HG03571 (cell line): ENCODE measurements at regions not wholly inside any gene's neighbourhood (a gene's known extent, or its start where the extent isn't known, plus 50 kb on each side); places are given as distances from the start of the nearest gene placed in this dataset.

Source experiments
- ATAC-seq: cut with Tn5 transposase; IDR thresholded peaks from one replicate; pipeline ENCODE4 v1.9.1; 2021; ENCODE audit not compliant: unreplicated experiment

- ATAC-seq: no peak
Observed at GRCh38 chr6:62480544-62480943, 194.5 kb upstream of the KHDRBS2 start.

GRCh38 chr6:62479697-62480220 is 193.7 kb upstream of the KHDRBS2 start:
- ATAC-seq: no peak

- ATAC-seq: no peak
Observed at GRCh38 chr6:62474793-62475192, 188.8 kb upstream of the KHDRBS2 start.

- no peak for ATAC-seq
Observed at GRCh38 chr6:62466607-62467006, 180.6 kb upstream of the KHDRBS2 start.

GRCh38 chr6:62465206-62465605 is 179.2 kb upstream of the KHDRBS2 start:
- ATAC-seq: no peak

GRCh38 chr6:62452586-62452985 is 166.6 kb upstream of the KHDRBS2 start:
- ATAC-seq: no peak

- no peak for ATAC-seq
Observed at GRCh38 chr6:62446647-62447316, 160.8 kb upstream of the KHDRBS2 start.

- ATAC-seq: no peak
Observed at GRCh38 chr6:62445521-62445920, 159.5 kb upstream of the KHDRBS2 start.

GRCh38 chr6:62441182-62441581 is 155.2 kb upstream of the KHDRBS2 start:
- no peak for ATAC-seq

GRCh38 chr6:62429781-62430180 is 143.8 kb upstream of the KHDRBS2 start:
- no peak for ATAC-seq

- no peak for ATAC-seq
Observed at GRCh38 chr6:62400521-62401259, 114.7 kb upstream of the KHDRBS2 start.

GRCh38 chr6:62393608-62394007 is 107.6 kb upstream of the KHDRBS2 start:
- ATAC-seq: no peak

- no peak for ATAC-seq
Observed at GRCh38 chr6:62392291-62392690, 106.3 kb upstream of the KHDRBS2 start.

- no peak for ATAC-seq
Observed at GRCh38 chr6:62391358-62391757, 105.3 kb upstream of the KHDRBS2 start.

GRCh38 chr6:62390401-62390800 is 104.4 kb upstream of the KHDRBS2 start:
- ATAC-seq: no peak

GRCh38 chr6:62371453-62372210 is 85.6 kb upstream of the KHDRBS2 start:
- no peak for ATAC-seq

GRCh38 chr6:62367601-62368000 is 81.6 kb upstream of the KHDRBS2 start:
- peak; percentile 94 for ATAC-seq

GRCh38 chr6:62362097-62362496 is 76.1 kb upstream of the KHDRBS2 start:
- ATAC-seq: no peak

GRCh38 chr6:62357835-62358234 is 71.8 kb upstream of the KHDRBS2 start:
- no peak for ATAC-seq

- no peak for ATAC-seq
Observed at GRCh38 chr6:62354261-62354660, 68.2 kb upstream of the KHDRBS2 start.

GRCh38 chr6:62345962-62346689 is 60.1 kb upstream of the KHDRBS2 start:
- ATAC-seq: no peak
